ENCODE measurements at regions not wholly inside any gene's neighbourhood (a gene's known extent, or its start where the extent isn't known, plus 50 kb on each side); places are given as distances from the start of the nearest gene placed in this dataset.

DNA sequence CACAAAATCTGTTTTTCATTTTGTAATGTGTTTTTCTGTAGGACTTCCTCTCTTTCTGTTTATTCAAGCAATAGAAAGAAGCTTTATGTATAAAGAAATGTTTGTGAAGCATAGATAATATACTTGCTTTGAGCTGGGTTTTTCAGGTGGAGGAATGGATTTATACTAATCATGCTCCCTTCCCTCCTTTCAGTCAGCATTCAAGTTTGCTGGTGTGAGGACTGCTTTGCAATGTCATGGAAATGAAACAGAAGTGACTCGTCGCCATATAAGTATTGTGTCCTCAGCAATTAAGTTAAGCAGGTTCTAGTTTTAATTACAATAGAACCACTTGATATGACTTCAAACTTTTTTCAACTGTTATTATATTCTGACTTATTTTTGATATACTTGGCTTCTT, 1447.1 kb downstream of the PCDH19 start:
- Histone ChIP-seq H3T11ph (ENCODE audit: low read length) (no peak overlapping the region), H3K9me3 (ENCODE audit: control insufficient read depth, low read depth, low read length) (no peaks in the 10 kb centered on the region), H3K23me2 (ENCODE audit: insufficient read length, low read depth, low read length, poor library complexity, severe bottlenecking) (no peaks in the 10 kb centered on the region), H2BK120ac (ENCODE audit: low read depth, low read length, poor library complexity, severe bottlenecking) (no peak overlapping the region), H2AFZ (ENCODE audit: low read length) (no peak overlapping the region), H2BK5ac (ENCODE audit: insufficient read length, low read length) (no peak overlapping the region), H3K18ac (ENCODE audit: insufficient read length, low read depth, low read length) (no peak overlapping the region), H3K4me1 (ENCODE audit: insufficient read depth, low read length) (peaks cover 11% of the 10 kb centered on the region), H3K56ac (ENCODE audit: insufficient read length, low read depth, low read length) (no peak overlapping the region), H2BK15ac (ENCODE audit: low read depth, low read length) (no peak overlapping the region), H4K91ac (ENCODE audit: insufficient read length, low read depth, low read length) (no peak overlapping the region), H3K79me1 (ENCODE audit: insufficient read depth, low read depth, low read length, poor library complexity, severe bottlenecking) (no peaks in the 10 kb centered on the region), H3K14ac (ENCODE audit: insufficient read depth, low read length) (no peak overlapping the region), H3K9ac (ENCODE audit: extremely low read depth, insufficient read length, low read length) (no peak overlapping the region), H3K79me2 (ENCODE audit: insufficient read depth, low read length) (no peaks in the 10 kb centered on the region), H4K5ac (ENCODE audit: insufficient read length, low read depth, low read length) (no peak overlapping the region), H3K27ac (ENCODE audit: insufficient read length, low read depth, low read length) (peak overlapping the region; percentile 32), H2BK12ac (ENCODE audit: insufficient read length, low read depth, low read length) (no peak overlapping the region), H4K8ac (replicated peaks; ENCODE audit: insufficient read length, low read depth, low read length) (no peak overlapping the region), H3K4ac (ENCODE audit: low read depth, low read length) (no peak overlapping the region), H2AK5ac (ENCODE audit: insufficient read length, low read length) (no peak overlapping the region), H2BK20ac (ENCODE audit: low read depth, low read length, poor library complexity, severe bottlenecking) (peak overlapping the region; percentile 11), H3K23ac (ENCODE audit: insufficient read length, low read depth, low read length) (no peak overlapping the region), H4K20me1 (ENCODE audit: control insufficient read depth, insufficient read depth, insufficient read length) (no peaks in the 10 kb centered on the region), H3K27me3 (ENCODE audit: insufficient read depth, low read length) (no peaks in the 10 kb centered on the region), H3K4me2 (ENCODE audit: insufficient read depth, insufficient read length, low read length) (no peak overlapping the region)
- Mint-ChIP-seq H3K27ac (peak overlapping the region; percentile 21 to 93 (median 86); a peak in 6 of 7 replicates), H3K4me3 (no peak overlapping the region), H3K4me1 (peaks cover 38 to 42% of the 10 kb centered on the region in 2 experiments), H3K9me3 (no peaks in the 10 kb centered on the region), H3K27me3 (ENCODE audit: low read depth) (no peaks in the 10 kb centered on the region), H3K36me3 (ENCODE audit: insufficient read depth in 1 of 3, low read depth in 3 of 3) (no peaks in the 10 kb centered on the region; a peak in 1 of 7 replicates)
- TF ChIP-seq, protein P1, sequence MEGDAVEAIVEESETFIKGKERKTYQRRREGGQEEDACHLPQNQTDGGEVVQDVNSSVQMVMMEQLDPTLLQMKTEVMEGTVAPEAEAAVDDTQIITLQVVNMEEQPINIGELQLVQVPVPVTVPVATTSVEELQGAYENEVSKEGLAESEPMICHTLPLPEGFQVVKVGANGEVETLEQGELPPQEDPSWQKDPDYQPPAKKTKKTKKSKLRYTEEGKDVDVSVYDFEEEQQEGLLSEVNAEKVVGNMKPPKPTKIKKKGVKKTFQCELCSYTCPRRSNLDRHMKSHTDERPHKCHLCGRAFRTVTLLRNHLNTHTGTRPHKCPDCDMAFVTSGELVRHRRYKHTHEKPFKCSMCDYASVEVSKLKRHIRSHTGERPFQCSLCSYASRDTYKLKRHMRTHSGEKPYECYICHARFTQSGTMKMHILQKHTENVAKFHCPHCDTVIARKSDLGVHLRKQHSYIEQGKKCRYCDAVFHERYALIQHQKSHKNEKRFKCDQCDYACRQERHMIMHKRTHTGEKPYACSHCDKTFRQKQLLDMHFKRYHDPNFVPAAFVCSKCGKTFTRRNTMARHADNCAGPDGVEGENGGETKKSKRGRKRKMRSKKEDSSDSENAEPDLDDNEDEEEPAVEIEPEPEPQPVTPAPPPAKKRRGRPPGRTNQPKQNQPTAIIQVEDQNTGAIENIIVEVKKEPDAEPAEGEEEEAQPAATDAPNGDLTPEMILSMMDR (conservative IDR thresholded peaks at IDR 0.05) = no peak
- no CpG with 5 or more reads among the region's 2 CpGs for WGBS (ENCODE audit: extremely low coverage, insufficient read length, low lambda C conversion rate)
- DNase-seq = no peak

Measured in H9 (cell line).